SK-N-SH (cell line): ENCODE measurements at regions not wholly inside any gene's neighbourhood (a gene's known extent, or its start where the extent isn't known, plus 50 kb on each side); places are given as distances from the start of the nearest gene placed in this dataset.

Experiments
- CTCF ChIA-PET: fragments of 300-600, 350-600 bp; formaldehyde crosslinking; extraction: SDS; loops from one replicate; lab custom pipeline; 2021; lab: Yijun Ruan, JAX
- POLR2A ChIA-PET: fragments of 350-600 bp; sonication (Branson Sonifier 250); formaldehyde crosslinking; extraction: SDS; loops from one replicate; lab custom pipeline; 2020; ENCODE audit warnings: antibody characterized with exemption, inconsistent platforms; lab: Yijun Ruan, JAX
- DNase-seq: peaks from one replicate; pipeline ENCODE4 v3.0.0; 2012
- H2AFZ ChIP-seq: fragments of 200-600 bp; sonication (generic); 2 replicates; pipeline ENCODE4 v1.8.1; 2016; ENCODE audit warnings: antibody characterized with exemption, mild to moderate bottlenecking, low read depth
- H3F3A ChIP-seq: fragments of 200-600 bp; sonication (generic); replicated peaks from 2 replicates; pipeline ENCODE3; 2016; ENCODE audit warnings: antibody characterized with exemption, mild to moderate bottlenecking; ENCODE audit not compliant: insufficient read depth
- H3K27ac ChIP-seq, 2 experiments: fragments of 200-500 bp in 1 of 2; fragments of 200-600 bp in 1 of 2; sonication (Bioruptor generic) in 1 of 2; sonication (generic), shearing (Covaris generic) in 1 of 2; 2 replicates each; pipeline versions ENCODE4 v1.5.1 to v1.6.1; 2014 to 2016; ENCODE audit warnings: low read depth in 2 of 2, inconsistent platforms in 1 of 2, low read length in 1 of 2, mild to moderate bottlenecking in 1 of 2, mixed read lengths in 1 of 2
- H3K27me3 ChIP-seq: fragments of 200-600 bp; sonication (generic), shearing (Covaris generic); 2 replicates; pipeline ENCODE4 v1.6.1; 2016; ENCODE audit warnings: mixed run types; ENCODE audit not compliant: insufficient read depth
- H3K36me3 ChIP-seq, 2 experiments: fragments of 200-500 bp in 1 of 2; fragments of 200-600 bp in 1 of 2; sonication (Bioruptor generic) in 1 of 2; sonication (generic) in 1 of 2; replicated peaks in 1 of 2; 2 replicates each; pipeline versions ENCODE3 to v1.5.1; 2014 to 2016; ENCODE audit warnings: low read length in 1 of 2, mild to moderate bottlenecking in 1 of 2; ENCODE audit not compliant: insufficient read depth in 2 of 2, control insufficient read depth in 1 of 2
- H3K4me1 ChIP-seq, 2 experiments: fragments of 200-500 bp in 1 of 2; fragments of 200-600 bp in 1 of 2; sonication (Bioruptor generic) in 1 of 2; sonication (generic), shearing (Covaris generic) in 1 of 2; 2 replicates each; pipeline versions ENCODE4 v1.5.1 to v1.6.1; 2014 to 2016; ENCODE audit warnings: low read depth in 1 of 2, low read length in 1 of 2, mixed run types in 1 of 2; ENCODE audit not compliant: insufficient read depth in 2 of 2, control insufficient read depth in 1 of 2
- H3K4me2 ChIP-seq: fragments of 200-600 bp; sonication (generic), shearing (Covaris generic); 2 replicates; pipeline ENCODE4 v1.6.1; 2017; ENCODE audit warnings: mixed run types
- H3K4me3 ChIP-seq, 2 experiments: fragments of 200-500 bp in 1 of 2; fragments of 200-600 bp in 1 of 2; sonication (Bioruptor generic) in 1 of 2; sonication (generic), shearing (Covaris generic) in 1 of 2; 2 replicates each; pipeline versions ENCODE4 v1.5.1 to v1.8.1; 2014 to 2016; ENCODE audit warnings: low read depth in 2 of 2, inconsistent platforms in 1 of 2, low read length in 1 of 2, mild to moderate bottlenecking in 1 of 2, mixed read lengths in 1 of 2, moderate library complexity in 1 of 2
- H3K79me2 ChIP-seq: fragments of 200-600 bp; sonication (generic); 2 replicates; pipeline ENCODE4 v1.8.1; 2017; ENCODE audit warnings: mild to moderate bottlenecking; ENCODE audit not compliant: insufficient read depth
- H3K9ac ChIP-seq: fragments of 200-600 bp; sonication (generic); 2 replicates; pipeline ENCODE4 v1.6.1; 2017; ENCODE audit warnings: mixed run types
- H3K9me2 ChIP-seq: fragments of 200-600 bp; sonication (generic); 2 replicates; pipeline ENCODE4 v1.6.1; 2017; ENCODE audit warnings: mixed run types
- H3K9me3 ChIP-seq: fragments of 200-600 bp; sonication (generic); 2 replicates; pipeline ENCODE4 v1.6.1; 2017; ENCODE audit warnings: mixed run types, mild to moderate bottlenecking, moderate library complexity
- H4K20me1 ChIP-seq: fragments of 200-600 bp; sonication (generic); 2 replicates; pipeline ENCODE4 v1.6.1; 2017; ENCODE audit warnings: mild to moderate bottlenecking, mixed run types; ENCODE audit not compliant: insufficient read depth
- CHD2 ChIP-seq: fragments of 150-350 bp; IDR thresholded peaks from 2 replicates; pipeline ENCODE4 v1.6.1; 2018; ENCODE audit warnings: low read length; ENCODE audit not compliant: partially characterized antibody
- EZH2phosphoT487 ChIP-seq: fragments of 200-600 bp; sonication (generic); IDR thresholded peaks from 2 replicates; pipeline ENCODE4 v1.6.1; 2017; ENCODE audit warnings: low read depth, mixed run types, mild to moderate bottlenecking, antibody characterized with exemption, moderate library complexity, borderline replicate concordance
- FOXJ3 ChIP-seq: sonication (generic); formaldehyde crosslinking; IDR thresholded peaks from 2 replicates; pipeline ENCODE4 v1.5.1; 2020; ENCODE audit warnings: mild to moderate bottlenecking, missing genetic modification reagents
- JUND ChIP-seq: IDR thresholded peaks from 2 replicates; pipeline ENCODE4 v1.4.0; 2012
- MEF2A ChIP-seq: IDR thresholded peaks from 2 replicates; pipeline ENCODE4 v1.4.0; 2012; ENCODE audit warnings: low read depth, borderline replicate concordance
- PBX3 ChIP-seq: IDR thresholded peaks from 2 replicates; pipeline ENCODE4; 2012
- RAD21 ChIP-seq: IDR thresholded peaks from 2 replicates; pipeline ENCODE4 v1.6.1; 2012; ENCODE audit warnings: mild to moderate bottlenecking, low read length
- RCOR1 ChIP-seq: fragments of 150-350 bp; IDR thresholded peaks from 2 replicates; pipeline ENCODE4 v1.6.1; 2017; ENCODE audit warnings: antibody characterized with exemption, low read length
- RFX5 ChIP-seq: IDR thresholded peaks from 2 replicates; pipeline ENCODE4 v1.6.1; 2012; ENCODE audit warnings: mild to moderate bottlenecking, improper control_type of control experiment, low read length
- TEAD4 ChIP-seq: IDR thresholded peaks from 2 replicates; pipeline ENCODE4 v1.4.0; 2012; ENCODE audit warnings: mild to moderate bottlenecking, borderline replicate concordance; ENCODE audit not compliant: insufficient read depth
- USF1 ChIP-seq: IDR thresholded peaks from 2 replicates; pipeline ENCODE4 v1.4.0; 2012; ENCODE audit warnings: low read depth, borderline replicate concordance
- ZBTB33 ChIP-seq: IDR thresholded peaks from 2 replicates; pipeline ENCODE4 v1.4.0; 2012; ENCODE audit warnings: low read depth, borderline replicate concordance
- WGBS: methylation state at CpG from one replicate; pipeline ENCODE4 v1.1.6; 2017; ENCODE audit warnings: low lambda C conversion rate; 5-methylcytosine and 5-hydroxymethylcytosine counted together

GRCh38 chr1:115213130-115213529, 123.8 kb upstream of the TSPAN2 start:
- ChIA-PET CTCF (no interaction called here), POLR2A (no interaction called here)
- H3K4me1 ChIP-seq = peaks cover 0 to 7% of the 10 kb centered on the region in 2 experiments; a peak in 1 of 4 replicates

More at GRCh38 chr1:115213130-115213529, 123.8 kb upstream of the TSPAN2 start:
- no peak for DNase-seq
- no peaks in the 10 kb centered on the region for H4K20me1 ChIP-seq
- no peaks in the 10 kb centered on the region for H3K9me3 ChIP-seq
- H3K9ac ChIP-seq = no peak overlapping the region
- no peak overlapping the region for H2AFZ ChIP-seq
- H3K9me2 ChIP-seq = no peaks in the 10 kb centered on the region
- H3K4me3 ChIP-seq = no peak overlapping the region
- H3K4me2 ChIP-seq = no peak overlapping the region
- 88% methylated on average over 3 of the region's 3 CpGs for WGBS
- no peaks in the 10 kb centered on the region for H3K27me3 ChIP-seq
- no peak overlapping the region for H3K27ac ChIP-seq
- H3K36me3 ChIP-seq = no peaks in the 10 kb centered on the region
- H3F3A ChIP-seq = peaks cover 4% of the 10 kb centered on the region
- TF ChIP-seq JUND (no peak), RAD21 (no peak), USF1 (no peak), ZBTB33 (no peak), CHD2 (no peak), MEF2A (no peak), TEAD4 (no peak), RFX5 (no peak), FOXJ3 (CRISPR knock-in tag) (no peak), PBX3 (no peak), RCOR1 (no peak), EZH2phosphoT487 (no peak)
- H3K79me2 ChIP-seq = no peaks in the 10 kb centered on the region
